WTC11 (cell line): ENCODE measurements at regions not wholly inside any gene's neighbourhood (a gene's known extent, or its start where the extent isn't known, plus 50 kb on each side); places are given as distances from the start of the nearest gene placed in this dataset.

ENCODE experiments used
- ATAC-seq: fragments of 200-7000 bp; cut with Tn5 transposase; 2 replicates; pipeline ENCODE4 v1.10.0; 2021; ENCODE audit warnings: mild to moderate bottlenecking, moderate library complexity
- CTCF ChIA-PET: fragments of 300-600 bp; sonication (Branson Sonifier 250); formaldehyde crosslinking; loops from one replicate; lab custom pipeline; 2021; ENCODE audit warnings: antibody characterized with exemption; lab: Charles Lee
- POLR2A ChIA-PET: fragments of 350-600 bp; sonication (Branson Sonifier 250); formaldehyde crosslinking; loops from one replicate; lab custom pipeline; 2021; ENCODE audit warnings: antibody characterized with exemption; lab: Charles Lee
- DNase-seq: peaks from one replicate; pipeline ENCODE4 v3.0.0; 2021; ENCODE audit warnings: low spot score
- H3K27ac Mint-ChIP-seq: 2 replicates; pipeline ENCODE4 v1.8.0; 2021; ENCODE audit warnings: mixed read lengths
- H3K27me3 Mint-ChIP-seq: 2 replicates; pipeline ENCODE4 v1.8.0; 2021; ENCODE audit warnings: low read depth, mild to moderate bottlenecking, moderate library complexity, mixed read lengths
- H3K36me3 Mint-ChIP-seq: 2 replicates; pipeline ENCODE4 v1.8.0; 2021; ENCODE audit warnings: mixed read lengths
- H3K4me1 Mint-ChIP-seq: 2 replicates; pipeline ENCODE4 v1.8.0; 2022; ENCODE audit warnings: mixed read lengths
- H3K4me3 Mint-ChIP-seq: 2 replicates; pipeline ENCODE4 v1.8.0; 2021; ENCODE audit warnings: mild to moderate bottlenecking, moderate library complexity, mixed read lengths
- H3K9me3 Mint-ChIP-seq: 2 replicates; pipeline ENCODE4 v1.8.0; 2021; ENCODE audit warnings: mixed read lengths
- AFF4 ChIP-seq: sonication (generic); formaldehyde crosslinking; IDR thresholded peaks from 2 replicates; pipeline ENCODE4 v1.8.1; 2023; ENCODE audit warnings: mild to moderate bottlenecking, missing genetic modification reagents, borderline replicate concordance
- CREM ChIP-seq: sonication (generic); formaldehyde crosslinking; IDR thresholded peaks from 2 replicates; pipeline ENCODE4 v1.8.1; 2022; ENCODE audit warnings: mild to moderate bottlenecking, missing genetic modification reagents, moderate library complexity
- CTCF ChIP-seq: fragments of 200-600 bp; IDR thresholded peaks from 2 replicates; pipeline ENCODE4 v1.8.0; 2022; ENCODE audit warnings: antibody characterized with exemption
- ELF4 ChIP-seq: sonication (generic); formaldehyde crosslinking; IDR thresholded peaks from 2 replicates; pipeline ENCODE4 v1.8.1; 2022; ENCODE audit warnings: low read depth, mild to moderate bottlenecking, moderate library complexity, missing genetic modification reagents
- ETV6 ChIP-seq: sonication (generic); formaldehyde crosslinking; IDR thresholded peaks from 2 replicates; pipeline ENCODE4 v1.8.1; 2022; ENCODE audit warnings: mild to moderate bottlenecking, missing genetic modification reagents
- FOXP1 ChIP-seq: sonication (generic); formaldehyde crosslinking; IDR thresholded peaks from 2 replicates; pipeline ENCODE4 v1.8.0; 2022; ENCODE audit warnings: missing genetic modification reagents, mild to moderate bottlenecking, moderate library complexity, borderline replicate concordance
- HMGA2 ChIP-seq: fragments of 250-450 bp; sonication (Bioruptor Pico); IDR thresholded peaks from 2 replicates; pipeline ENCODE4 v1.4.0; 2021; ENCODE audit warnings: mild to moderate bottlenecking, moderate library complexity
- JUN ChIP-seq: sonication (generic); formaldehyde crosslinking; IDR thresholded peaks from 2 replicates; pipeline ENCODE4 v1.8.0; 2023; ENCODE audit warnings: mild to moderate bottlenecking, missing genetic modification reagents
- KAT7 ChIP-seq: sonication (generic); formaldehyde crosslinking; IDR thresholded peaks from 2 replicates; pipeline ENCODE4 v1.8.1; 2023; ENCODE audit warnings: missing genetic modification reagents, mild to moderate bottlenecking, borderline replicate concordance
- MYBL2 ChIP-seq: sonication (generic); formaldehyde crosslinking; IDR thresholded peaks from 2 replicates; pipeline ENCODE4 v1.8.1; 2023; ENCODE audit warnings: mild to moderate bottlenecking, moderate library complexity, missing genetic modification reagents
- PRRX2 ChIP-seq: fragments of 250-450 bp; sonication (Bioruptor Pico); IDR thresholded peaks from 2 replicates; pipeline ENCODE4 v1.8.0; 2021; ENCODE audit warnings: mild to moderate bottlenecking
- RORB ChIP-seq: fragments of 250-450 bp; sonication (Bioruptor Pico); IDR thresholded peaks from 2 replicates; pipeline ENCODE4 v1.9.0; 2021; ENCODE audit warnings: mild to moderate bottlenecking
- SMAD3 ChIP-seq: sonication (generic); formaldehyde crosslinking; IDR thresholded peaks from 2 replicates; pipeline ENCODE4 v1.8.0; 2022; ENCODE audit warnings: missing genetic modification reagents, mild to moderate bottlenecking, borderline replicate concordance
- SP1 ChIP-seq: sonication (generic); formaldehyde crosslinking; conservative IDR thresholded peaks from 2 replicates; pipeline ENCODE4 v1.8.1; 2022; ENCODE audit warnings: missing genetic modification reagents
- TEAD1 ChIP-seq: sonication (generic); formaldehyde crosslinking; IDR thresholded peaks from 2 replicates; pipeline ENCODE4 v1.8.0; 2022; ENCODE audit warnings: mild to moderate bottlenecking, missing genetic modification reagents
- USF2 ChIP-seq: sonication (generic); formaldehyde crosslinking; IDR thresholded peaks from 2 replicates; pipeline ENCODE4 v1.8.1; 2023; ENCODE audit warnings: mild to moderate bottlenecking, missing genetic modification reagents, moderate library complexity
- ZBTB21 ChIP-seq: sonication (generic); formaldehyde crosslinking; IDR thresholded peaks from 2 replicates; pipeline ENCODE4 v1.8.1; 2023; ENCODE audit warnings: mild to moderate bottlenecking, missing genetic modification reagents, borderline replicate concordance
- ZNF138 ChIP-seq: sonication (generic); formaldehyde crosslinking; conservative IDR thresholded peaks from 2 replicates; pipeline ENCODE4 v1.8.1; 2022; ENCODE audit warnings: mild to moderate bottlenecking, moderate library complexity, missing genetic modification reagents
- ZNF219 ChIP-seq: sonication (generic); formaldehyde crosslinking; IDR thresholded peaks from 2 replicates; pipeline ENCODE4 v1.8.0; 2023; ENCODE audit warnings: missing genetic modification reagents, mild to moderate bottlenecking, borderline replicate concordance
- ZNF416 ChIP-seq: fragments of 250-450 bp; sonication (Bioruptor Pico); IDR thresholded peaks from 2 replicates; pipeline ENCODE4 v1.9.0; 2021; ENCODE audit warnings: mild to moderate bottlenecking, inconsistent platforms
- ZNF423 ChIP-seq: fragments of 250-450 bp; sonication (Bioruptor Pico); IDR thresholded peaks from 2 replicates; pipeline ENCODE4 v2.1.2; 2022; ENCODE audit warnings: mild to moderate bottlenecking, moderate library complexity
- ZNF532 ChIP-seq: fragments of 250-450 bp; sonication (Bioruptor Pico); IDR thresholded peaks from 2 replicates; pipeline ENCODE4 v1.9.0; 2021; ENCODE audit warnings: mild to moderate bottlenecking, borderline replicate concordance
- TF ChIP-seq, protein P1 (sequence below): sonication (generic); formaldehyde crosslinking; IDR thresholded peaks from 2 replicates; pipeline ENCODE4 v1.8.1; 2023; ENCODE audit warnings: mild to moderate bottlenecking, missing genetic modification reagents, moderate library complexity

GRCh38 chr10:24096281-24096680, 112.7 kb upstream of the KIAA1217 start:
- peaks cover 16% of the 10 kb centered on the region for H3K4me1 Mint-ChIP-seq
- TF ChIP-seq ZNF423 (CRISPR knock-in tag), result peak; percentile 45; the same call in 1 of the 2 replicates
- no peak for TF ChIP-seq ZNF219
- TF ChIP-seq TEAD1 (CRISPR knock-in tag), result peak; percentile 63; the same call in 1 of the 2 replicates
- TF ChIP-seq KAT7 (CRISPR knock-in tag), result no peak
- ATAC-seq, result peak; percentile 71
- CTCF ChIA-PET, result no interaction called here
- H3K36me3 Mint-ChIP-seq, result peaks cover 14% of the 10 kb centered on the region
- DNase-seq, result no peak
- no peaks in the 10 kb centered on the region for H3K27me3 Mint-ChIP-seq
- peaks cover 24% of the 10 kb centered on the region for H3K9me3 Mint-ChIP-seq
- H3K4me3 Mint-ChIP-seq, result no peak overlapping the region
- no peak overlapping the region for H3K27ac Mint-ChIP-seq
- POLR2A ChIA-PET, result no interaction called here

GRCh38 chr10:24097751-24098207, 111.2 kb upstream of the KIAA1217 start:
- CTCF ChIA-PET, result interaction anchor here (0.6 to 1.4 kb wide), 2 partner anchors 18 to 1224 kb away, joined by 3 to 5 read pairs; no protein-coding TSS in a partner anchor
- peaks cover 14% of the 10 kb centered on the region for H3K36me3 Mint-ChIP-seq
- H3K27me3 Mint-ChIP-seq, result no peaks in the 10 kb centered on the region
- DNase-seq (peak; percentile 11), ATAC-seq (peak; percentile 50; the same call in 1 of the 2 replicates)
- H3K4me3 Mint-ChIP-seq, result no peak overlapping the region
- peaks cover 16% of the 10 kb centered on the region for H3K4me1 Mint-ChIP-seq
- POLR2A ChIA-PET, result no interaction called here
- peaks cover 24% of the 10 kb centered on the region for H3K9me3 Mint-ChIP-seq
- TF ChIP-seq PRRX2 (CRISPR knock-in tag), result no peak
- TF ChIP-seq, protein P1, sequence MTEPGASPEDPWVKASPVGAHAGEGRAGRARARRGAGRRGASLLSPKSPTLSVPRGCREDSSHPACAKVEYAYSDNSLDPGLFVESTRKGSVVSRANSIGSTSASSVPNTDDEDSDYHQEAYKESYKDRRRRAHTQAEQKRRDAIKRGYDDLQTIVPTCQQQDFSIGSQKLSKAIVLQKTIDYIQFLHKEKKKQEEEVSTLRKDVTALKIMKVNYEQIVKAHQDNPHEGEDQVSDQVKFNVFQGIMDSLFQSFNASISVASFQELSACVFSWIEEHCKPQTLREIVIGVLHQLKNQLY (CRISPR knock-in tag), result no peak
- TF ChIP-seq ELF4, result no peak
- TF ChIP-seq HMGA2, result no peak
- TF ChIP-seq SMAD3, result no peak
- no peak for TF ChIP-seq USF2 (CRISPR knock-in tag)
- no peak for TF ChIP-seq CREM (CRISPR knock-in tag)
- TF ChIP-seq ETV6 (CRISPR knock-in tag), result no peak
- TF ChIP-seq ZNF416, result no peak
- TF ChIP-seq AFF4 (CRISPR knock-in tag), result no peak
- TF ChIP-seq FOXP1 (CRISPR knock-in tag), result no peak
- TF ChIP-seq ZBTB21, result no peak
- no peak for TF ChIP-seq JUN (CRISPR knock-in tag)
- TF ChIP-seq ZNF138 (CRISPR knock-in tag), result no peak
- TF ChIP-seq MYBL2 (CRISPR knock-in tag), result no peak
- H3K27ac Mint-ChIP-seq, result no peak overlapping the region

DNA sequence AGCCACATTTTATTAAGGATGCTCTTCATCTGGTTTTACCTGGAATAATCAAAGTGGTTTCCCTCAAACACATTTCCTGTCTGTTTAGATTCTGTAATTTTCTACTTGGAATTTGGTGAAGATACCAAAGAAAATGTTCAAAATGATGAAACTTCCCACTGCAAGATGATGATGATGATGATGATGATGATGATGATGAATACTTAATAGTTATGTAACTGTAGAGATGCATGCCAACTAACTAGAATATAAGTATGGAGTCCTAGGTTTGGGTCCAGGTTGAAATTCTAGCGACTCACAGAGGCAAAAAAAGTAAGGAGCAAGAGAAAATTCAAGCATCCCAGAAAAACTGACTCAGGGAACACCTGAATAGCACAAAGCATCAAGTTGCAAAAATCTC, 104.0 kb upstream of the KIAA1217 start:
- CTCF ChIA-PET, result no interaction called here
- POLR2A ChIA-PET, result no interaction called here

More for the DNA sequence above, 104.0 kb upstream of the KIAA1217 start:
- H3K4me3 Mint-ChIP-seq, result no peak overlapping the region
- H3K9me3 Mint-ChIP-seq, result peaks cover 24% of the 10 kb centered on the region
- no peak overlapping the region for H3K27ac Mint-ChIP-seq
- ATAC-seq (no peak), DNase-seq (no peak)
- H3K4me1 Mint-ChIP-seq, result no peaks in the 10 kb centered on the region
- TF ChIP-seq RORB (CRISPR knock-in tag) (no peak), CTCF (no peak), ZNF532 (CRISPR knock-in tag) (no peak), SP1 (CRISPR knock-in tag) (no peak)
- TF ChIP-seq, protein P1 (CRISPR knock-in tag), result no peak
- H3K36me3 Mint-ChIP-seq, result no peaks in the 10 kb centered on the region
- no peaks in the 10 kb centered on the region for H3K27me3 Mint-ChIP-seq
